ENCODE measurements at regions not wholly inside any gene's neighbourhood (a gene's known extent, or its start where the extent isn't known, plus 50 kb on each side); places are given as distances from the start of the nearest gene placed in this dataset.
"Not testable (repeated sequence)": the region's sequence is repeated elsewhere in the genome, so short reads cannot be mapped to it uniquely, and the experiment has no call there.

- intact Hi-C loops (cut with DNase I), result no loop called here
- Histone ChIP-seq H3K27me3 (no peaks in the 10 kb centered on the region), H3K27ac (no peak overlapping the region), H3K4me3 (no peak overlapping the region), H3K4me1 (replicated peaks in 1 of 2) (no peaks in the 10 kb centered on the region), H3K36me3 (replicated peaks in 1 of 2) (no peaks in the 10 kb centered on the region), H3K9me3 (replicated peaks in 1 of 3) (no peaks in the 10 kb centered on the region)
- no peak for TF ChIP-seq CTCF (IDR thresholded peaks at IDR 0.05)
- DNase-seq, result no peak
- 56 to 61% (median 57%) methylated on average over 3 of the region's 3 CpGs for WGBS, 4 donors
Measured at GRCh38 chr14:106662936-106663550, 1136.7 kb downstream of the TMEM121 start.

- peak in 3 of 7 donors; percentile 2 to 53 (median 35) for DNase-seq
- peak in 2 of 6 experiments; percentile 13 to 19 for TF ChIP-seq CTCF (IDR thresholded peaks at IDR 0.05)
- H3K4me1 ChIP-seq (replicated peaks in 1 of 2); H3K4me3 ChIP-seq; H3K36me3 ChIP-seq (replicated peaks in 1 of 2); intact Hi-C loops (cut with DNase I); H3K27me3 ChIP-seq; H3K9me3 ChIP-seq (replicated peaks in 1 of 3); H3K27ac ChIP-seq: not testable (repeated sequence)
- 37 to 62% (median 53%) methylated on average over 11 to 19 of the region's 19 CpGs for WGBS, 4 donors
Measured at GRCh38 chr14:106663805-106664410, 1137.5 kb downstream of the TMEM121 start.

- H3K4me1 ChIP-seq (replicated peaks in 1 of 2), result no peaks in the 10 kb centered on the region
- H3K27me3 ChIP-seq, result peaks cover 6% of the 10 kb centered on the region
- intact Hi-C loops (cut with DNase I), result no loop called here
- TF ChIP-seq POLR2A (IDR thresholded peaks at IDR 0.05) (no peak), CTCF (IDR thresholded peaks at IDR 0.05) (no peak)
- H3K27ac ChIP-seq, result no peak overlapping the region
- no peaks in the 10 kb centered on the region for H3K9me3 ChIP-seq (replicated peaks in 1 of 3)
- DNase-seq, result no peak
- 74 to 91% (median 85%) methylated on average over 14 to 15 of the region's 15 CpGs for WGBS, 4 donors
- no peaks in the 10 kb centered on the region for H3K36me3 ChIP-seq (replicated peaks in 1 of 2)
- H3K4me3 ChIP-seq, result no peak overlapping the region
Measured at GRCh38 chr14:106665814-106666213, 1139.4 kb downstream of the TMEM121 start.

- Histone ChIP-seq H3K9me3 (replicated peaks in 1 of 3) (no peaks in the 10 kb centered on the region), H3K27me3 (peaks cover 6% of the 10 kb centered on the region), H3K4me3 (no peak overlapping the region), H3K4me1 (replicated peaks in 1 of 2) (no peaks in the 10 kb centered on the region), H3K36me3 (replicated peaks in 1 of 2) (no peaks in the 10 kb centered on the region), H3K27ac (no peak overlapping the region)
- intact Hi-C loops (cut with DNase I), result no loop called here
- WGBS, 4 donors, result 69 to 74% (median 72%) methylated on average over 4 of the region's 4 CpGs
- DNase-seq, result no peak
- TF ChIP-seq CTCF (IDR thresholded peaks at IDR 0.05) (no peak), POLR2A (IDR thresholded peaks at IDR 0.05) (no peak)
Measured at GRCh38 chr14:106666341-106666740, 1140.0 kb downstream of the TMEM121 start.
